CD4-positive, alpha-beta T cell treated with Interleukin-10 for 1 hour (primary cell): ENCODE measurements at regions not wholly inside any gene's neighbourhood (a gene's known extent, or its start where the extent isn't known, plus 50 kb on each side); places are given as distances from the start of the nearest gene placed in this dataset.
A peak's percentile ranks its signal among the peaks of the same experiment; 100 is the strongest.

Experiments
- DNase-seq: peaks from one replicate; pipeline ENCODE4 v3.0.0-alpha.2; 2020

- no peak for DNase-seq
These were observed 277.3 kb downstream of the MTX2 start for GRCh38 chr2:176546550-176546949.

- no peak for DNase-seq
These were observed 283.4 kb downstream of the MTX2 start for GRCh38 chr2:176552501-176553135.

- DNase-seq: peak; percentile 21
These were observed 284.5 kb downstream of the MTX2 start for GRCh38 chr2:176553685-176554100.

GRCh38 chr2:176554101-176555048 lies 285.1 kb downstream of the MTX2 start:
- DNase-seq: peak; percentile 58

- DNase-seq: no peak
These were observed 285.9 kb downstream of the MTX2 start for GRCh38 chr2:176555112-176555511.

- DNase-seq: no peak
These were observed 286.5 kb downstream of the MTX2 start for GRCh38 chr2:176555781-176556180.

GRCh38 chr2:176556373-176556772 lies 287.1 kb downstream of the MTX2 start:
- no peak for DNase-seq

GRCh38 chr2:176557821-176558220 lies 288.6 kb downstream of the MTX2 start:
- DNase-seq: no peak

GRCh38 chr2:176558574-176559140 lies 289.4 kb downstream of the MTX2 start:
- no peak for DNase-seq

- no peak for DNase-seq
These were observed 291.1 kb downstream of the MTX2 start for GRCh38 chr2:176560296-176560695.

- no peak for DNase-seq
These were observed 292.5 kb downstream of the MTX2 start for GRCh38 chr2:176561706-176562105.

- no peak for DNase-seq
These were observed 293.3 kb downstream of the MTX2 start for GRCh38 chr2:176562359-176563078.

GRCh38 chr2:176565641-176566323 lies 296.5 kb downstream of the MTX2 start:
- no peak for DNase-seq

- DNase-seq: no peak
These were observed 297.3 kb downstream of the MTX2 start for GRCh38 chr2:176566496-176566895.

- no peak for DNase-seq
These were observed 297.7 kb downstream of the MTX2 start for GRCh38 chr2:176566961-176567360.

GRCh38 chr2:176567361-176567760 lies 298.1 kb downstream of the MTX2 start:
- DNase-seq: no peak

GRCh38 chr2:176569574-176569973 lies 300.3 kb downstream of the MTX2 start:
- DNase-seq: no peak

GRCh38 chr2:176573612-176574483 lies 304.6 kb downstream of the MTX2 start:
- DNase-seq: no peak

- DNase-seq: no peak
These were observed 305.4 kb downstream of the MTX2 start for GRCh38 chr2:176574484-176575236.

- DNase-seq: no peak
These were observed 306.0 kb downstream of the MTX2 start for GRCh38 chr2:176575237-176575744.

GRCh38 chr2:176577054-176577453 lies 307.8 kb downstream of the MTX2 start:
- no peak for DNase-seq
